Spleen (tissue), 7 donors: ENCODE measurements at regions not wholly inside any gene's neighbourhood (a gene's known extent, or its start where the extent isn't known, plus 50 kb on each side); places are given as distances from the start of the nearest gene placed in this dataset.

Source experiments
- CTCF ChIP-seq, 11 experiments: fragments of 200-600 bp in 7 of 11; fragments of 450-650 bp in 4 of 11; sonication (generic) in 4 of 11; IDR thresholded peaks in 8 of 11; conservative IDR thresholded peaks in 3 of 11; 1 replicate in 7 of 11; 2 replicates in 4 of 11; pipeline versions ENCODE4 v1.4.0 to v1.8.0; 2016 to 2021; ENCODE audit warnings: antibody characterized with exemption in 11 of 11, inconsistent platforms in 4 of 11, mild to moderate bottlenecking in 1 of 11
- POLR2AphosphoS5 ChIP-seq, 3 donors: sonication (generic); formaldehyde crosslinking; IDR thresholded peaks; one replicate each; pipeline ENCODE4 v1.5.1; 2017; ENCODE audit warnings: antibody characterized with exemption in 3 of 3
- donor health status: DM: no; HTN: no; CAD: no; lungs with moderate emphysema.
- donor health status: DM: no; HTN: no; CAD: no.
- donor health status: DM: no; HTN: no; CAD: no.

DNA sequence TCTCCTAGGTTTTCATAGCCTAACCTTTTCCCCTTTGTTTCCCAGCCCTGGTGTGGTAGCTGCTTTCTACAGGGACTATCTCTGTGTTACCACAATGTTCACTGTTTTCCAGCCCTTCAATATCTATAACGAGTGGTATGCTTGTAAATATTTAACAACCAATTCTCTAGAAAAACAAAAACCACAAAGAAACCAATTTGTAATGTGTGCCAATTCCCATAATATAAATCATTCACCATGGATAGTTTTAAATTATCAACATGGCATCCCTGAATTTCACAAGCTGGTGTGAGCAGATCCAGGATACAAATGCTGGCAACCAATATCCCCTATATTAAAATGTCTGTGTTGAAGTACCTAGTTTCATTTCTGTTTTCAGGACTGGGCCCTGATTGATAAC lies 200.7 kb upstream of the FOXN2 start:
- TF ChIP-seq POLR2AphosphoS5 (IDR thresholded peaks at IDR 0.05) (no peak), CTCF (IDR thresholded peaks at IDR 0.05 in 8 of 11, conservative IDR thresholded peaks at IDR 0.05 in 3 of 11) (no peak)
